Panc1 (cell line): ENCODE measurements at regions not wholly inside any gene's neighbourhood (a gene's known extent, or its start where the extent isn't known, plus 50 kb on each side); places are given as distances from the start of the nearest gene placed in this dataset.

Experiments
- ATAC-seq: fragments of 200-7000 bp; cut with Tn5 transposase; 2 replicates; pipeline ENCODE4 v1.9.1; 2020; ENCODE audit warnings: mild to moderate bottlenecking, moderate library complexity
- BruUV-seq: library from RNA; stranded (reverse); fragments of 400-500 nt; replicated peaks from 2 replicates; lab custom pipeline; 2021; lab: Mats Ljungman, UMichigan
- CTCF ChIA-PET: fragments of 300-600 bp; sonication (Branson Sonifier 250); formaldehyde crosslinking; loops from one replicate; lab custom pipeline; 2022; ENCODE audit warnings: antibody characterized with exemption; lab: Charles Lee
- POLR2A ChIA-PET: fragments of 300-600 bp; sonication (Branson Sonifier 250); formaldehyde crosslinking; loops from one replicate; lab custom pipeline; 2022; ENCODE audit warnings: antibody characterized with exemption; lab: Charles Lee
- DNase-seq: peaks from one replicate; pipeline ENCODE4 v3.0.0-alpha.2; 2010; ENCODE audit warnings: low read depth, low spot score
- H3K27ac ChIP-seq: 2 replicates; pipeline ENCODE4 v1.5.1; 2011; ENCODE audit warnings: mild to moderate bottlenecking, low read length, inconsistent platforms
- H3K27me3 ChIP-seq: fragments of 200-500 bp; sonication (Bioruptor generic); 2 replicates; pipeline ENCODE4 v1.6.0; 2014; ENCODE audit warnings: low read length, inconsistent platforms; ENCODE audit not compliant: control insufficient read depth, insufficient read depth
- H3K36me3 ChIP-seq: fragments of 200-500 bp; sonication (Bioruptor generic); 2 replicates; pipeline ENCODE4 v1.5.1; 2014; ENCODE audit warnings: inconsistent platforms, mild to moderate bottlenecking, low read length, moderate library complexity; ENCODE audit not compliant: control insufficient read depth, insufficient read depth
- H3K4me1 ChIP-seq: 2 replicates; pipeline ENCODE4 v1.5.1; 2011; ENCODE audit warnings: inconsistent platforms, mild to moderate bottlenecking, low read length, moderate library complexity; ENCODE audit not compliant: control insufficient read depth, insufficient read depth
- H3K4me3 ChIP-seq, 2 experiments: 2 replicates each; pipeline ENCODE4 v1.5.1; 2011 to 2012; ENCODE audit warnings: low read depth in 2 of 2, low read length in 2 of 2, mild to moderate bottlenecking in 2 of 2, inconsistent platforms in 1 of 2, moderate library complexity in 1 of 2
- H3K9me3 ChIP-seq: fragments of 200-500 bp; sonication (Bioruptor generic); 2 replicates; pipeline ENCODE4 v1.5.1; 2014; ENCODE audit warnings: low read depth, mild to moderate bottlenecking, inconsistent platforms, low read length, moderate library complexity; ENCODE audit not compliant: control insufficient read depth, insufficient read depth
- CTCF ChIP-seq: fragments of 450-650 bp; IDR thresholded peaks from 2 replicates; pipeline ENCODE4 v1.5.1; 2017; ENCODE audit warnings: mild to moderate bottlenecking
- POLR2AphosphoS5 ChIP-seq: IDR thresholded peaks from 2 replicates; pipeline ENCODE4 v1.6.1; 2012; ENCODE audit warnings: mild to moderate bottlenecking, low read depth, low read length, moderate library complexity
- REST ChIP-seq, 2 experiments: IDR thresholded peaks; 2 replicates each; pipeline ENCODE4 v1.6.1; 2011 to 2012; ENCODE audit warnings: low read depth in 2 of 2, control low read depth in 1 of 2, low read length in 1 of 2, mild to moderate bottlenecking in 1 of 2, moderate library complexity in 1 of 2; ENCODE audit not compliant: insufficient read depth in 1 of 2
- SIN3A ChIP-seq: IDR thresholded peaks from 2 replicates; pipeline ENCODE4 v1.6.1; 2012; ENCODE audit warnings: low read depth, mild to moderate bottlenecking, low read length, moderate library complexity, borderline replicate concordance; ENCODE audit not compliant: insufficient read depth
- TCF7L2 ChIP-seq: IDR thresholded peaks from 2 replicates; pipeline ENCODE4 v1.6.1; 2011; ENCODE audit warnings: mild to moderate bottlenecking, low read depth, low read length, inconsistent platforms
- in situ Hi-C: cut with HindIII; loops from 2 replicates; pipeline ENCODE4 v1.10.0; 2016; ENCODE audit warnings: low sequenced_read_pairs, low pct_unique_long_range_greater_than_20kb
- intact Hi-C: fragments of 100-400 bp; cut with micrococcal nuclease; formaldehyde crosslinking; loops from one replicate; pipeline ENCODE4 v1.10.0; 2022; ENCODE audit not compliant: unreplicated experiment

GRCh38 chr2:30332791-30333453 lies 101.6 kb downstream of the LBH start:
- Histone ChIP-seq H3K9me3 (no peaks in the 10 kb centered on the region), H3K36me3 (no peaks in the 10 kb centered on the region), H3K27ac (no peak overlapping the region), H3K4me1 (no peaks in the 10 kb centered on the region), H3K27me3 (no peaks in the 10 kb centered on the region), H3K4me3 (no peak overlapping the region)
- intact Hi-C loops = no loop called here
- no peak for DNase-seq
- CTCF ChIA-PET = no interaction called here
- TF ChIP-seq SIN3A = no peak
- TF ChIP-seq TCF7L2 = no peak
- no peak for TF ChIP-seq CTCF
- TF ChIP-seq REST (IDR thresholded peaks at IDR 0.05; ENCODE audit: insufficient read depth in 1 of 2, low read depth in 2 of 2, low read length in 1 of 2) = no peak
- POLR2A ChIA-PET = no interaction called here
- BruUV-seq = no TSS peak
- ATAC-seq = no peak
- in situ Hi-C loops = no loop called here

DNA sequence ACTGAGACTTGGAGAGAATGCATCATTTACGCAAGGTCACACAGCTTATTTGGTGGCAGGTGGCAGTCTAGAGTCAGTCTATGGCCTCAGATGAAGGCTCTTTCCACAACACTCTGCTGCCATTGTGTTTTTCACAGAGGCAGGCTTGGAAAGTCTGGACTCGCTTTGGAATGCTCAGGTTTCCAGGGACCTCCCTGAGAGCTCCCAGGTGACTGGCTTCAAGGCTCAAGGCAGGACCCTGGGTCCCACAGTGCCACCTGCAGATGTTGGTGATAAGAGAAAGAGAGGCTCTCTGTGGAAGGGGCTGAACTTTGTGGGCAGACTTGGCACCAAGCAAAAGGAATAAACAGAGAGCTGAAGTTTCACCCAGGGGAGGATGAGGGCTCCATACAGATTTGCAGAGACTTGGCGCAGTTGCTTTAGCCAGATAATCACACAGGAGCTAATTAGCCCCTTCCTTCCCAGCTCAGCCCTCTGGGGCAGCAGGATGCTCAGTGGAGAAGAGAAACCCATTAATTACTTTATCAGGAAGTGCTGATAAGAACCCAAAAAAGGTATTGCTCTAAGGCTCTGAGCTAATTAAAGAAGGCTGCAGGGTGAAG lies 103.5 kb downstream of the LBH start:
- Histone ChIP-seq H3K27ac (no peak overlapping the region), H3K4me1 (no peaks in the 10 kb centered on the region), H3K9me3 (no peaks in the 10 kb centered on the region), H3K36me3 (no peaks in the 10 kb centered on the region), H3K27me3 (no peaks in the 10 kb centered on the region), H3K4me3 (no peak overlapping the region)
- intact Hi-C loops (no loop called here), in situ Hi-C loops (no loop called here)
- ChIA-PET POLR2A (no interaction called here), CTCF (no interaction called here)
- TF ChIP-seq SIN3A = no peak
- TF ChIP-seq TCF7L2 = no peak
- no peak for TF ChIP-seq CTCF
- no peak for TF ChIP-seq REST (IDR thresholded peaks at IDR 0.05; ENCODE audit: insufficient read depth in 1 of 2, low read depth in 2 of 2, low read length in 1 of 2)
- no peak for TF ChIP-seq POLR2AphosphoS5
- DNase-seq (no peak), ATAC-seq (no peak)
- no TSS peak for BruUV-seq
